Activated CD4-positive, alpha-beta T cell treated with anti-CD3 and anti-CD28 coated beads for 36 hours (primary cell): ENCODE measurements at regions not wholly inside any gene's neighbourhood (a gene's known extent, or its start where the extent isn't known, plus 50 kb on each side); places are given as distances from the start of the nearest gene placed in this dataset.
A peak's percentile ranks its signal among the peaks of the same experiment; 100 is the strongest.

ENCODE experiments used
- ATAC-seq: fragments of 200-7000 bp; cut with Tn5 transposase; one replicate; pipeline ENCODE4 v1.10.0; 2021; ENCODE audit warnings: mild to moderate bottlenecking, moderate library complexity
- CTCF ChIA-PET: fragments of 350-600 bp; sonication (Branson Sonifier 250); formaldehyde crosslinking; loops from one replicate; lab custom pipeline; 2021; ENCODE audit warnings: antibody characterized with exemption; lab: Charles Lee
- POLR2A ChIA-PET: fragments of 350-600 bp; sonication (Branson Sonifier 250); formaldehyde crosslinking; loops from one replicate; lab custom pipeline; 2021; ENCODE audit warnings: antibody characterized with exemption, inconsistent platforms; lab: Charles Lee
- DNase-seq: peaks from one replicate; pipeline ENCODE4 v3.0.0-alpha.2; 2020
- H3K27ac Mint-ChIP-seq: one replicate; pipeline ENCODE4 v1.8.0; 2021; ENCODE audit warnings: mixed read lengths
- H3K27me3 Mint-ChIP-seq: one replicate; pipeline ENCODE4 v1.8.0; 2021; ENCODE audit warnings: mixed read lengths
- H3K36me3 Mint-ChIP-seq: one replicate; pipeline ENCODE4 v1.8.0; 2021; ENCODE audit warnings: low read depth, mixed read lengths
- H3K4me1 Mint-ChIP-seq: one replicate; pipeline ENCODE4 v1.8.0; 2021; ENCODE audit warnings: mixed read lengths
- H3K4me3 Mint-ChIP-seq: one replicate; pipeline ENCODE4 v1.8.0; 2021; ENCODE audit warnings: mild to moderate bottlenecking, moderate library complexity, mixed read lengths
- H3K9me3 Mint-ChIP-seq: one replicate; pipeline ENCODE4 v1.8.0; 2021; ENCODE audit warnings: low read depth, mixed read lengths
- intact Hi-C, 2 experiments: fragments of 100-400 bp; cut with DNase I in 1 of 2; cut with micrococcal nuclease in 1 of 2; formaldehyde crosslinking; loops; one replicate each; pipeline versions ENCODE4 v1.14.2 to v1.15.1; 2022 to 2024; cut with DNase I, micrococcal nuclease

- Mint-ChIP-seq H3K9me3 (no peaks in the 10 kb centered on the region), H3K27ac (no peak overlapping the region), H3K27me3 (no peaks in the 10 kb centered on the region), H3K4me1 (peaks cover 15% of the 10 kb centered on the region), H3K4me3 (no peak overlapping the region), H3K36me3 (no peaks in the 10 kb centered on the region)
- ChIA-PET CTCF (no interaction called here), POLR2A (no interaction called here)
- DNase-seq = no peak
- ATAC-seq = no peak
- intact Hi-C loops = no loop called here
These were observed 178.5 kb upstream of the TRIB2 start for GRCh38 chr2:12538138-12538694.

GRCh38 chr2:12539336-12539735, 177.4 kb upstream of the TRIB2 start:
- no peak overlapping the region for H3K27ac Mint-ChIP-seq
- H3K36me3 Mint-ChIP-seq = no peaks in the 10 kb centered on the region
- ATAC-seq (no peak), DNase-seq (no peak)
- H3K27me3 Mint-ChIP-seq = no peaks in the 10 kb centered on the region
- intact Hi-C loops = no loop called here
- ChIA-PET CTCF (no interaction called here), POLR2A (no interaction called here)
- H3K4me1 Mint-ChIP-seq = peaks cover 8% of the 10 kb centered on the region
- H3K9me3 Mint-ChIP-seq = no peaks in the 10 kb centered on the region
- H3K4me3 Mint-ChIP-seq = no peak overlapping the region

GRCh38 chr2:12539776-12540562, 176.8 kb upstream of the TRIB2 start:
- no peaks in the 10 kb centered on the region for H3K36me3 Mint-ChIP-seq
- peaks cover 6% of the 10 kb centered on the region for H3K4me1 Mint-ChIP-seq
- H3K4me3 Mint-ChIP-seq = no peak overlapping the region
- H3K27me3 Mint-ChIP-seq = no peaks in the 10 kb centered on the region
- DNase-seq (no peak), ATAC-seq (no peak)
- intact Hi-C loops = no loop called here
- H3K27ac Mint-ChIP-seq = no peak overlapping the region
- CTCF ChIA-PET = no interaction called here
- H3K9me3 Mint-ChIP-seq = no peaks in the 10 kb centered on the region
- POLR2A ChIA-PET = no interaction called here

- ChIA-PET POLR2A (no interaction called here), CTCF (interaction anchor here (0.6 kb wide), 1 partner anchor 173 kb away, joined by 3 read pairs; no protein-coding TSS in a partner anchor)
- Mint-ChIP-seq H3K9me3 (no peaks in the 10 kb centered on the region), H3K27me3 (no peaks in the 10 kb centered on the region), H3K27ac (no peak overlapping the region), H3K36me3 (no peaks in the 10 kb centered on the region), H3K4me1 (peaks cover 6% of the 10 kb centered on the region), H3K4me3 (no peak overlapping the region)
- ATAC-seq (no peak), DNase-seq (no peak)
- intact Hi-C loops = no loop called here
These were observed 173.4 kb upstream of the TRIB2 start for GRCh38 chr2:12543076-12543977.

GRCh38 chr2:12543978-12544558, 172.7 kb upstream of the TRIB2 start:
- no peak overlapping the region for H3K4me3 Mint-ChIP-seq
- POLR2A ChIA-PET = no interaction called here
- H3K27me3 Mint-ChIP-seq = no peaks in the 10 kb centered on the region
- H3K4me1 Mint-ChIP-seq = peaks cover 6% of the 10 kb centered on the region
- H3K36me3 Mint-ChIP-seq = no peaks in the 10 kb centered on the region
- ATAC-seq = no peak
- intact Hi-C loops = no loop called here
- H3K27ac Mint-ChIP-seq = no peak overlapping the region
- no peaks in the 10 kb centered on the region for H3K9me3 Mint-ChIP-seq
- CTCF ChIA-PET = no interaction called here
- DNase-seq = no peak

- Mint-ChIP-seq H3K4me3 (no peak overlapping the region), H3K27ac (no peak overlapping the region), H3K36me3 (no peaks in the 10 kb centered on the region), H3K9me3 (peaks cover 2% of the 10 kb centered on the region), H3K27me3 (no peaks in the 10 kb centered on the region), H3K4me1 (peaks cover 6% of the 10 kb centered on the region)
- ATAC-seq (no peak), DNase-seq (no peak)
- ChIA-PET CTCF (interaction anchor here (0.6 to 0.7 kb wide), 2 partner anchors 802 to 1289 kb away, joined by 3 to 5 read pairs; partner anchors contain the start of gene LPIN1), POLR2A (no interaction called here)
- intact Hi-C loops = no loop called here
These were observed 169.1 kb upstream of the TRIB2 start for GRCh38 chr2:12547566-12548170.

GRCh38 chr2:12548906-12549305, 167.8 kb upstream of the TRIB2 start:
- H3K4me3 Mint-ChIP-seq = no peak overlapping the region
- ChIA-PET POLR2A (no interaction called here), CTCF (interaction anchor here (1.0 to 1.1 kb wide), 2 partner anchors 35 to 458 kb away, joined by 3 to 4 read pairs; no protein-coding TSS in a partner anchor)
- H3K27ac Mint-ChIP-seq = no peak overlapping the region
- DNase-seq = no peak
- peaks cover 2% of the 10 kb centered on the region for H3K9me3 Mint-ChIP-seq
- no peaks in the 10 kb centered on the region for H3K27me3 Mint-ChIP-seq
- no peak for ATAC-seq
- no peaks in the 10 kb centered on the region for H3K36me3 Mint-ChIP-seq
- intact Hi-C loops = no loop called here
- H3K4me1 Mint-ChIP-seq = peaks cover 3% of the 10 kb centered on the region

- intact Hi-C loops = no loop called here
- DNase-seq (no peak), ATAC-seq (no peak)
- H3K4me1 Mint-ChIP-seq = peaks cover 8% of the 10 kb centered on the region
- ChIA-PET CTCF (interaction anchor here (1.1 kb wide), 1 partner anchor 458 kb away, joined by 3 read pairs; no protein-coding TSS in a partner anchor), POLR2A (no interaction called here)
- H3K4me3 Mint-ChIP-seq = no peak overlapping the region
- peaks cover 2% of the 10 kb centered on the region for H3K9me3 Mint-ChIP-seq
- no peak overlapping the region for H3K27ac Mint-ChIP-seq
- H3K36me3 Mint-ChIP-seq = no peaks in the 10 kb centered on the region
- H3K27me3 Mint-ChIP-seq = no peaks in the 10 kb centered on the region
These were observed 167.1 kb upstream of the TRIB2 start for GRCh38 chr2:12549641-12550040.

- no peaks in the 10 kb centered on the region for H3K27me3 Mint-ChIP-seq
- peaks cover 31% of the 10 kb centered on the region for H3K4me1 Mint-ChIP-seq
- no peak overlapping the region for H3K4me3 Mint-ChIP-seq
- intact Hi-C loops = no loop called here
- POLR2A ChIA-PET = no interaction called here
- H3K9me3 Mint-ChIP-seq = peaks cover 2% of the 10 kb centered on the region
- DNase-seq (no peak), ATAC-seq (no peak)
- CTCF ChIA-PET = interaction anchor here (0.6 kb wide), 1 partner anchor 362 kb away, joined by 3 read pairs; no protein-coding TSS in a partner anchor
- H3K36me3 Mint-ChIP-seq = no peaks in the 10 kb centered on the region
- no peak overlapping the region for H3K27ac Mint-ChIP-seq
These were observed 164.6 kb upstream of the TRIB2 start for GRCh38 chr2:12552092-12552491.

GRCh38 chr2:12554224-12555011, 162.3 kb upstream of the TRIB2 start:
- ATAC-seq = no peak
- peak overlapping the region; percentile 33 for H3K4me3 Mint-ChIP-seq
- no peak for DNase-seq
- H3K4me1 Mint-ChIP-seq = peaks cover 36% of the 10 kb centered on the region
- peak overlapping the region; percentile 75 for H3K27ac Mint-ChIP-seq
- ChIA-PET POLR2A (no interaction called here), CTCF (interaction anchor here (0.8 to 2.2 kb wide), 3 partner anchors 25 to 150 kb away, joined by 3 to 9 read pairs (median 4); no protein-coding TSS in a partner anchor)
- intact Hi-C loops = loop anchor here (1.0 to 5.0 kb wide), 7 partner anchors 47 to 725 kb away; partner anchors contain the start of gene TRIB2 (in 2 of the 2)
- peaks cover 2% of the 10 kb centered on the region for H3K9me3 Mint-ChIP-seq
- no peaks in the 10 kb centered on the region for H3K36me3 Mint-ChIP-seq
- H3K27me3 Mint-ChIP-seq = no peaks in the 10 kb centered on the region
